GM23248 (cell line): ENCODE measurements at regions not wholly inside any gene's neighbourhood (a gene's known extent, or its start where the extent isn't known, plus 50 kb on each side); places are given as distances from the start of the nearest gene placed in this dataset.

Experiments used
- DNase-seq: peaks from one replicate; pipeline ENCODE4 v3.0.0-alpha.2; 2015
- H2AFZ ChIP-seq: fragments of 200-600 bp; sonication (generic); 2 replicates; pipeline ENCODE4 v1.6.1; 2016; ENCODE audit warnings: antibody characterized with exemption
- H3F3A ChIP-seq: fragments of 200-600 bp; sonication (generic); 2 replicates; pipeline ENCODE4 v1.6.1; 2016; ENCODE audit warnings: mild to moderate bottlenecking, antibody characterized with exemption, mixed run types; ENCODE audit not compliant: insufficient read depth
- H3K27ac ChIP-seq: fragments of 200-600 bp; sonication (generic); 2 replicates; pipeline ENCODE4 v1.5.1; 2016; ENCODE audit warnings: mild to moderate bottlenecking
- H3K27me3 ChIP-seq: fragments of 200-600 bp; sonication (generic); replicated peaks from 2 replicates; pipeline ENCODE4 v1.6.1; 2016; ENCODE audit warnings: mild to moderate bottlenecking; ENCODE audit not compliant: insufficient read depth
- H3K36me3 ChIP-seq: fragments of 200-600 bp; sonication (generic); 2 replicates; pipeline ENCODE4 v1.6.1; 2016; ENCODE audit warnings: low read depth, mild to moderate bottlenecking
- H3K4me1 ChIP-seq: fragments of 200-600 bp; sonication (generic); 2 replicates; pipeline ENCODE4 v1.6.1; 2016; ENCODE audit warnings: mild to moderate bottlenecking; ENCODE audit not compliant: insufficient read depth
- H3K4me2 ChIP-seq: fragments of 200-600 bp; sonication (generic); one replicate; pipeline ENCODE4 v1.6.1; 2016; ENCODE audit warnings: mild to moderate bottlenecking; ENCODE audit not compliant: unreplicated experiment
- H3K4me3 ChIP-seq: fragments of 200-600 bp; sonication (generic); 2 replicates; pipeline ENCODE4 v1.5.1; 2016; ENCODE audit warnings: mild to moderate bottlenecking
- H3K79me2 ChIP-seq: fragments of 200-600 bp; sonication (generic); 2 replicates; pipeline ENCODE4 v1.6.1; 2016; ENCODE audit warnings: mild to moderate bottlenecking; ENCODE audit not compliant: insufficient read depth
- H3K9ac ChIP-seq: fragments of 200-600 bp; sonication (generic); 2 replicates; pipeline ENCODE4 v1.6.1; 2016; ENCODE audit warnings: mild to moderate bottlenecking
- H3K9me2 ChIP-seq: fragments of 200-600 bp; sonication (generic); 2 replicates; pipeline ENCODE4 v1.6.1; 2016; ENCODE audit warnings: mixed run types, mild to moderate bottlenecking, moderate library complexity; ENCODE audit not compliant: insufficient read depth
- H3K9me3 ChIP-seq: fragments of 200-600 bp; sonication (generic); one replicate; pipeline ENCODE4 v1.6.1; 2017; ENCODE audit warnings: low read depth
- H4K20me1 ChIP-seq: fragments of 200-600 bp; sonication (generic); 2 replicates; pipeline ENCODE4 v1.6.0; 2016; ENCODE audit not compliant: insufficient read depth
- EZH2 ChIP-seq: fragments of 200-600 bp; sonication (generic); IDR thresholded peaks from 2 replicates; pipeline ENCODE4 v1.6.1; 2018; ENCODE audit warnings: antibody characterized with exemption, mild to moderate bottlenecking; ENCODE audit not compliant: insufficient read depth, poor library complexity, severe bottlenecking
- EZH2phosphoT487 ChIP-seq: fragments of 200-600 bp; sonication (generic); IDR thresholded peaks from 2 replicates; pipeline ENCODE4 v1.6.1; 2018; ENCODE audit warnings: antibody characterized with exemption, moderate library complexity, mild to moderate bottlenecking, low read depth; ENCODE audit not compliant: insufficient read depth
- WGBS, 2 experiments: methylation state at CpG; one replicate each; pipeline ENCODE4 v1.1.6; 2015 to 2017; ENCODE audit warnings: low lambda C conversion rate in 2 of 2, low coverage in 1 of 2; ENCODE audit errors: missing lambda C conversion rate in 2 of 2; 5-methylcytosine and 5-hydroxymethylcytosine counted together
- in situ Hi-C: fragments of 300-500 bp; cut with MboI; formaldehyde crosslinking; loops from 2 replicates; pipeline ENCODE4 v1.15.0; 2020

GRCh38 chr17:14791221-14791620 is 473.9 kb downstream of the PMP22 start:
- Histone ChIP-seq H3K27me3 (no peaks in the 10 kb centered on the region), H3K4me3 (no peak overlapping the region), H3K9me2 (no peaks in the 10 kb centered on the region), H3F3A (no peaks in the 10 kb centered on the region), H4K20me1 (no peaks in the 10 kb centered on the region), H3K9me3 (no peaks in the 10 kb centered on the region), H3K79me2 (no peaks in the 10 kb centered on the region), H3K27ac (no peak overlapping the region), H3K4me1 (peaks cover 15% of the 10 kb centered on the region; the same call in 1 of the 2 replicates), H2AFZ (no peak overlapping the region), H3K36me3 (no peaks in the 10 kb centered on the region), H3K4me2 (no peak overlapping the region), H3K9ac (no peak overlapping the region)
- 45 to 50% methylated on average over 6 of the region's 6 CpGs for WGBS, 2 experiments
- in situ Hi-C loops: no loop called here
- DNase-seq: no peak
- TF ChIP-seq EZH2phosphoT487: no peak
- no peak for TF ChIP-seq EZH2

GRCh38 chr17:14790521-14790920 is 474.6 kb downstream of the PMP22 start:
- no peaks in the 10 kb centered on the region for H3K9me3 ChIP-seq
- H3K27ac ChIP-seq: no peak overlapping the region
- no peak overlapping the region for H3K4me2 ChIP-seq
- no peaks in the 10 kb centered on the region for H3F3A ChIP-seq
- H3K4me1 ChIP-seq: peaks cover 15% of the 10 kb centered on the region; the same call in 1 of the 2 replicates
- no peaks in the 10 kb centered on the region for H3K79me2 ChIP-seq
- peak; percentile 29 for DNase-seq
- H4K20me1 ChIP-seq: no peaks in the 10 kb centered on the region
- no peak overlapping the region for H2AFZ ChIP-seq
- H3K9ac ChIP-seq: no peak overlapping the region
- no peaks in the 10 kb centered on the region for H3K27me3 ChIP-seq
- no peaks in the 10 kb centered on the region for H3K36me3 ChIP-seq
- in situ Hi-C loops: no loop called here
- 16 to 29% methylated on average over 4 of the region's 4 CpGs for WGBS, 2 experiments
- TF ChIP-seq EZH2 (no peak), EZH2phosphoT487 (no peak)
- no peak overlapping the region for H3K4me3 ChIP-seq
- no peaks in the 10 kb centered on the region for H3K9me2 ChIP-seq

GRCh38 chr17:14784997-14785696 is 480.0 kb downstream of the PMP22 start:
- no peak for DNase-seq

GRCh38 chr17:14781123-14781522 is 480.2 kb downstream of the HS3ST3B1 start:
- peaks cover 7% of the 10 kb centered on the region; the same call in 1 of the 2 replicates for H3K4me1 ChIP-seq
- H4K20me1 ChIP-seq: no peaks in the 10 kb centered on the region
- no peak overlapping the region for H3K4me3 ChIP-seq
- TF ChIP-seq EZH2 (no peak), EZH2phosphoT487 (no peak)
- no peak for DNase-seq
- H3F3A ChIP-seq: no peaks in the 10 kb centered on the region
- no peaks in the 10 kb centered on the region for H3K9me3 ChIP-seq
- H3K9ac ChIP-seq: no peak overlapping the region
- no peaks in the 10 kb centered on the region for H3K79me2 ChIP-seq
- H3K27ac ChIP-seq: no peak overlapping the region
- H3K27me3 ChIP-seq: no peaks in the 10 kb centered on the region
- in situ Hi-C loops: no loop called here
- H3K9me2 ChIP-seq: no peaks in the 10 kb centered on the region
- no peaks in the 10 kb centered on the region for H3K36me3 ChIP-seq
- WGBS, 2 experiments: 60 to 67% methylated on average over 2 of the region's 2 CpGs
- H3K4me2 ChIP-seq: no peak overlapping the region
- H2AFZ ChIP-seq: no peak overlapping the region

More at GRCh38 chr17:14784997-14785696, 480.0 kb downstream of the PMP22 start:
- Histone ChIP-seq H2AFZ (no peak overlapping the region), H3K27ac (no peak overlapping the region), H3F3A (no peaks in the 10 kb centered on the region), H3K27me3 (no peaks in the 10 kb centered on the region), H3K4me3 (no peak overlapping the region), H3K9me3 (no peaks in the 10 kb centered on the region), H3K79me2 (no peaks in the 10 kb centered on the region), H3K9me2 (no peaks in the 10 kb centered on the region), H4K20me1 (no peaks in the 10 kb centered on the region), H3K4me1 (0 out of 2 replicates have a peak, but pooled peaks cover under 1% of the 10 kb centered on the region), H3K4me2 (no peak overlapping the region), H3K36me3 (no peaks in the 10 kb centered on the region), H3K9ac (no peak overlapping the region)
- no peak for TF ChIP-seq EZH2
- TF ChIP-seq EZH2phosphoT487: no peak
- in situ Hi-C loops: no loop called here
- WGBS, 2 experiments: 61 to 75% methylated on average over 5 of the region's 5 CpGs
